Hematopoietic multipotent progenitor cell treated with erythropoietin and hydrocortisone succinate and interleukin-3 and kit ligand, for 6 days (in vitro differentiated cells): ENCODE measurements at regions not wholly inside any gene's neighbourhood (a gene's known extent, or its start where the extent isn't known, plus 50 kb on each side); places are given as distances from the start of the nearest gene placed in this dataset.
"Not testable (repeated sequence)": the region's sequence is repeated elsewhere in the genome, so short reads cannot be mapped to it uniquely, and the experiment has no call there.

Source experiments
- DNase-seq: peaks from one replicate; pipeline ENCODE4 v3.0.0-alpha.2; 2015

DNA sequence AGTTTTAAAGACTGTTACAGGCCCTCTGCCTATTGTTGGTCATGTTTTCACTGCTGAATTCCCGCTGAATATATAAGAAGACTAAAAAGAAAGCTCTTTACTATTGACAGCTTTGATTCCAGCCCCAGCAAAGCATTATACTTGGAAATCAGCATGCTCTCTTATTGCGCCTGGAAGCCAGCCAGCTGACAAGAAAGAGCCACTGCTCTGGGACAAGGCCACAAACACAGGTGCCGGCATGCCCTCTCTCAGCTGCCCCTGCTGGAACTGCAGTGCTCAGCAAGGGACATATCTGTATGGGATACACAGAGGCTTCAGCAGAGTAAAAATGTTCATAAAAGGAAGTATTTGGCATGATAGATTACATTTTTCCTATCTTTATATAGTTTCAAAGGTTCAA is 523.9 kb downstream of the ADRA2A start:
- no peak for DNase-seq

DNA sequence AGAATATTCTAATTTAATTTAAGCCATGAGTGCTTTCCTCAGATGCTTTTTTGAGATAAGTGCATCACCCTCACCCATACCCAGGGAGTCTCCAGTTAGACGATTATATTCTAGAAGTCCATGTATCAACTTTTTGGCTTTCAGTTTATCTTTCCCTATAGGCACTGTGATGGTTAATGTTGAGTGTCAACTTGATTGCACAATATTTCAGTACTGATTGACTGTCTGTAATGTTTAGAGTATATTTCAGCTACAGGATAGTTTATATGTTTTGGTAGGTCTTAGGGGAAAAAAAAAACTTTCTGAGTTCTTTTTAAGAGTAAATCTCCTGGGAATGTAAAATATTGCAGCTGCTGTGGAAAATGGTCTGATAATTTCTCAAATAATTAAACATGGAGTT is 535.4 kb downstream of the ADRA2A start:
- no peak for DNase-seq

DNA sequence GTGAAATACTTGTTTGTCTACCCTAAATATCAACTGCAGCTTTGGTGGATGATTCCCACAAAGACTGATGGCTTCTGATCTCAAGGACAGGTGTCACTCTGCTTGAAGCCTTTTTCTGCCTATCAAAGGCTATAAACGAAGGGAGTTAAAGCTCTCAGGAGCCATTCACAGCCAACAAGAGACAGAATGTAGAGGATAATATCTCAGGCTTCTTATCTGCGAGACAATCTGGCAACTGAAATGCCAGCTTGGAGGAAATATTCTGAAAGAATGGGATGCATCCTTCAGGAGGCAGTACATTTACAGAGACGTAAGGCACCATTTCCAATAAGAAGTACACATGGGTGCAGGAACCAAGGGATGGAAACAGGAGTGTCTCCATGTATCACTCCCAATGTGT is 549.4 kb downstream of the GPAM start:
- no peak for DNase-seq

DNA sequence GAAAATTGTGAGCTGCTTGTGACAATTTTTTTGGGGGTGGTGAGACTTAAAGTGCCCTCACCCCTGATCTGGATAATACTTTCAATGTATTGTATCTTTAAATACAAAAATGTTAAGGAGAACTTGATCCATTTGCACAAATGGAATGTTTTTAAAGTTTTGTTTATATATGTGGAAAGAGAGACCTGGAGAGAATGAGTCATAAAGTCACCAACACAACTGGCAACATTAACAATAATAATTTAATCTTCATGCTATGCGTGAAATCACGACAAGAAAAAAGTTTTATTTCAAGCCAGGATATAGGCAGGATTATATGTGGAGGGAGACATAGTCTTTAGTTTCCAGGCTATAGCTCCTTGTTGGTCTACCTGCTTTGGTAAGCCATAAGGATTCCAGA is 537.5 kb downstream of the GPAM start:
- no peak for DNase-seq

DNA sequence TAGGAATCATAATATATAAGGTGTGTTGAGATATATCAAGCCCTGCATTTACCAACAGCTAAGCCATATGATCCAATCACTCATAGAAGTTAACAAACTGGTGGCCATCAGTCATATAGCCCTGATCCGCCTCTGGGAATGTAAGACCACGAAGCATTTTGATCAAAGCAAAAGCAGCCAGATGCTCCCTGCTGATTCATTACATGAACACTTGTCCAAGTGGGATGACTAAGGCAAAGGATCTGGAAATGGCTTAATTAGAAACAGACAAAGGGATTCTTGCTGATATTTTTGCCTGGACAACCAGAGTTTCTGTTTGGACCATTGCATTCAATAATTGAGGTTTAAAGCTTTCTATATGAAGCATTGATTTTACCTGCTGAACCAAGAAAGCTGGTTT is 535.5 kb downstream of the GPAM start:
- DNase-seq: no peak

DNA sequence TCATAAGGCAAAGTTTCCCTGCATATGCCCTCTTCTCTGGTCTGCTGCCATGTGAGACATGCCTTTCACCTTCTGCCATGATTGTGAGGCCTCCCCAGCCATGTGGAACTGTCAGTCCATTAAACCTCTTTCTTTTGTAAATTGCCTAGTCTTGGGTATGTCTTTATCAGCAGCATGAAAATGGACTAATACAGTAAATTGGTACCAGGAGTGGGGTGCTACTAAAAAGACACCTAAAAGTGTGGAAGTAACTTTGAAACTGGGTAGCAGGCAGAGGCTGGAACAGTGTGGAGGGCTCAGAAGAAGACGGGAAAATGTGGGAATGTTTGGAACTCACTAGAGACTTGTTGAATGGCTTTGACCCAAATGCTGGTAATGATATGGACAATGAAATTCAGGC is 534.5 kb downstream of the GPAM start:
- not testable (repeated sequence) for DNase-seq

DNA sequence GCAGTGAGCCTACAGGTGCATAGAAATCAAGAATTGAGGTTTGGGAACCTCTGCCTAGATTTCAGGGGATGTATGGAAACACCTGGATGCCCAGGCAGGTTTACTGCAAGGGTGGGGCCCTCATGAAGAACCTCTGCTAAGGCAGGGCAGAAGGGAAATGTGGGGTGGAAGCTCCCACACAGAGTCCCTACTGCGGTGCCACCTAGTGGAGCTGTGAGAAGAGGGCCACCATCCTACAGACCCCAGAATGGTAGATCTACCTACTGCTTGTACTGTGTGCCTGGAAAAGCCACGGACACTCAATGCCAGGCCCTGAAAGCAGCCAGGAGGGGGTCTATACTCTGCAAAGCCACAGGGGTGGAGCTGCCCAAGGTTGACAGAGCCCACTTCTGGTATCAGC is 533.5 kb downstream of the GPAM start:
- DNase-seq: peak; percentile 3

DNA sequence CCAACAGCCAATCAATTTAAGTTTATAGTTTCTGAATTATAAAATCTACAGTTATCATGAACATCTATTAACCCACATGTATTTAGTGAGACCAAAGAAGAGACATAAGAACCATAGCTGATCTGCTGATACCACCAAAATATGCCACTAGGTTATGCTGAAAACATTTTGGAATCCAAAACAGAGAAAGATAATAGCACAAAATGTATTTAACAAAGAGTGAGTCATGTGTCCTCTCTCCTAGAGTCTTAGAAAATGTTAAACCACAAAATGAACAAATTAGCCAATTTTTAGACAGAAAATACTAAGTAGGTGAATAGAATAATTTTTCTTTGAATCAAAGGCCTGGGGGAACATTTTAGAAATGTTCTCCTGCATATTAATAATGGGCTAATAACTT is 527.5 kb downstream of the GPAM start:
- no peak for DNase-seq

DNA sequence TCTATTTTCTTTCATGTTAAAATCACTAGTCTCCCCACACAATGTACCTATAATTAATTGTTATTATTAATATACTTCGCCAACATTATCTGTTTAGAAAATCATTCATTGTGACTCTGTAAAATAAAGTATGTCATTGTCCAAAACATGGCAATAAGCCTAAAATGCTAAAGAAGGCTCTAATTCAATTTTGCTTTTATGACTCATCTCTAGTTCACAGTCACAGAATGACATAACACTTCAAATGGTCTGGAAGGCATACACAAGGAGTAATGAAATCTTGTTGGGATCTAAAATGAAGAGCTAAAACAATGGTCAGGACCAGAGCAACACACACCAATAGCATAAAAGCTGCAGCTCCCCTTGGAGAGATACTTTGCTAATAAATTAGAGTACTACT is 505.8 kb downstream of the GPAM start:
- no peak for DNase-seq

DNA sequence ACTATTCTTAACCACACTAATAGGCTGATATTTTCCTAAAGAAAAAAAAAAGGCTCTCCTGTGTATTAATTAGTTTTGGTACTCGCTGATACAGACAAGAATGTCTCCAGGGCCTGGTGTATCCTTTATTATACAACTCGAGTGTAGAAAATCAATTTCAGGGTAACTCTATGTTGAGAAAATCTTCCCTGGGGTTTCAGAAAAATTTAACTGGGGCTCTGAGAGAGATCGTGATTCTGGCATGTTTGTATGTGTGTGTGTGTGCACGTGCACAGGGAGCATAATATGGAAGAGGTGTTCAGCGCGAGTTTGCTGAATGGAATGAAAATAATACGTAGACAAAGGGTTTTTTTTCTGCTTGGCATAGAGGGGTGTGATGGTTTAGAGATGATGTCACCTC is 496.8 kb downstream of the GPAM start:
- DNase-seq: no peak

DNA sequence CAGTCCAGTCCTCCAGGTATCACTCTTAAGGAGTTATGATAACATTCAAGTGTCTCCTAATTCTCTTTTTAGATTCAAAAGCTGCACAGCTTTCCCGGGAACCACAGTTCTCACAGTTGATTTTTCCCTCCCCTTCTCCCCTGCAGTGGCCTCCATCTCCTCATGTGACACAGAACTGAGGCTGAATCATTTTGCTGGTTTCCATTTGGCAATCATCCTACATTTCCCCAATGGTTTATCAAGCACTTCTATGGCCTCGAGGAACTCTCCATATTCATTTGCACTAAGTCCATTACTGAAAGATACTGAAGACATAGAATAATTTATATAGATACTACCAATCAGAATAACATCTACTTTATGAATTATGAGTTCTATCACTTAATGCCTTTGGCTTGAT is 484.9 kb downstream of the GPAM start:
- DNase-seq: no peak

DNA sequence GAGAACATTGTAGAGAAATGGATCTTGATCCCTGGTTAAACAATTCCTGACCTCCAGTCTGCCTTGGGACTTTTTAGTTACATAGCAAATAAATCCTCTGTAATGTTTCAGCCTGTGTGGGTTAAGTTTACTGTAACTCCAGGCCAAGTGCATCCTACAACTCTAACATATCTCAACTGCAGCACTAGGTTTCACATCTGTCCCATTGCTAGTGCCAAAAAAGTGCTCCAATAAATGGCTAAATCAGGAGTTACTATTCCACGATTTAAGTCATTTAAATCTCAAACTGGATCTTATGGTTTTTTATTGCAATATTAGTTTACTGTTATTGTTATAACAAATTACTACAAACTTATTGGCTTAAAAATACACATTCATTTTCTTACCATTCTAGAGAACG is 479.6 kb downstream of the GPAM start:
- no peak for DNase-seq

DNA sequence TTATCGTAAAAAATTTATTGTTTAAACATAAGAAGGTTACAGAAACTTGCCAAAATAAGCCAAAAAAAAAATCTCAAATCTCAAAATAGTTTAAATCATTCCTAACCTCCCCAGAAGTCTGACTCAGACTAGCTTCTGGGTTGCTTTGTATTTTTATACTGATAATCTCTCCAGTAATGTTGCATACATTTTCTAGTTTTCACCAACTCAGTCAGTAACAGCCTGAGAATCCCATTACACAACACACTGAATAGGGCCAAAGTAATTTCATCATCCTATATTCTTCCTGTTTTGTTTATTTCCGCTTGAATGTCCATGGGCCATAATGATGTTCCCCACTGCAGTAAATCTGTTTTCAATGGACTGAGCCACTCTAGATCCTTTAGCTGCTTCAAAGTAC is 478.5 kb downstream of the GPAM start:
- DNase-seq: no peak

DNA sequence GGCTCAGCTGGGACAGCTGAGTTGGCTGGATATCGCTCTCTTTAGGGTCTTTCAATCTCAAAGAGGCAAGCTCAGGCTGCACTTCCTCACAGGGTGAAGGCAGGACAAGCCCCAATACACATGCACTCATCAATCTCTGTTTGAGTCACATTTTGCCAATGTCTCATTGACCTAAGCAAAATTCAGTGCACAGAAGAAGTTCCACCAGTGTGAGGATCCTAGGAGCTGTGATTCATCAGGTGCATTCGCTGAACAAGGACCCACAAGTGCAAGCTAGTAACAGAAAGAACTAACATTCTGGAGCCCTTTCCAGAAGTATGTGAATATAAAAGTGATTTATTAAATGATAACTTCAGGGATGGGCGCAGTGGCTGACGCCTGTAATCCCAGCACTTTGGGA is 477.2 kb downstream of the GPAM start:
- no peak for DNase-seq

DNA sequence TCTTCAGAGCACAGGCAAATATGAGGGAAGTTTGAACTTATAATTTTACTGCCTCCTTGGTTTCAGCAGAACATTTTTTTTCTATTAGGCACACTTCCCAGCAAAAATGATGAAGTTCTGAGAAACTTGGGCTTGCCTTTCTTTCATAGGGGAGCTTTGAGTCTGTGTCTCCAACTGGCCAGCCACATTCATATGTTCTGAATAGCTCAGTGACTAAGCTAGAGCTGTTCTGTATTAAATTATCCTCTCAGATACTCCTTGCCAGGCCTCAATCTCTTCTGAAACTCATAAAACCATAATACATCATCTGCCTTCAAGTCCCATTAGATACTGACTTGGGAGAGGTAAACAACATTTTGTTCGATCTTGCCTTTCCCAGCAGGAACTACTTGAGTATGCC is 476.5 kb downstream of the GPAM start:
- DNase-seq: no peak

DNA sequence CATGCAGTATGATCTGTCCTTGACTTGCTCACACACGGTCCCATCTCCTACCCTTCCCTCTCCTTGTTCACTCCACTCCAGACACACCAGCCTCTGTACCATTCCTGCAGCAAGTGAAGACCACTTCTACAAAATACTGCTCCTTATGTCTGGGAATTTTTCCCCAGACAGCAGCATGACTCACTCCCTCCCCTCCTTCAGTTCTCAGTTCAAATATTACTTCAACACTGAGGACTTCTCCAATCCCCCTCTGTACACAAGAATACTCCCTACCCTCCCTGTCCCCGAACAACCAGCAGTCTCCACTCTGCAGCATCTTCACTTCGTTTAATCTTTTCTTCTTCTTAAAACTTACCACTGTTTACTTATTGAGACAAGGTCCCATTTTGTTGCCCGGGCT is 474.0 kb downstream of the GPAM start:
- DNase-seq: no peak

DNA sequence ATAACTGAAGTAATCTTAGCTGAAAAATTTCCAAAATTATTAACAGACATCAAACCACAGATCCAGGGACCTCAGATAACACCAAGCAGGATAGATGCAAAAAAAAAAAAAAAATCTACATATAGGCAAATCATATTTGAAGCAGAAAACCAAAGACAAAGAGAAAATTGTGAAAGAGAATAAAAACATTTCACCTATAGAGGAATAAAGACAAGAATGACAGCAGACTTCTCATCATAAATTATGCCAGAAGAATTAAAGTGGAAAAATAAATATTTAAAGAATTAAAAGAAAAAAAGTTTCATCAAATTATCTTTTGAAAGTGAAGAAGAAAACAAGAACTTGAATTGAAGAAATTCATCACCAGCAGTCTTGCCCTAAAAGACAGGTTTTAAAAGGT is 467.5 kb downstream of the GPAM start:
- DNase-seq: peak; percentile 1

DNA sequence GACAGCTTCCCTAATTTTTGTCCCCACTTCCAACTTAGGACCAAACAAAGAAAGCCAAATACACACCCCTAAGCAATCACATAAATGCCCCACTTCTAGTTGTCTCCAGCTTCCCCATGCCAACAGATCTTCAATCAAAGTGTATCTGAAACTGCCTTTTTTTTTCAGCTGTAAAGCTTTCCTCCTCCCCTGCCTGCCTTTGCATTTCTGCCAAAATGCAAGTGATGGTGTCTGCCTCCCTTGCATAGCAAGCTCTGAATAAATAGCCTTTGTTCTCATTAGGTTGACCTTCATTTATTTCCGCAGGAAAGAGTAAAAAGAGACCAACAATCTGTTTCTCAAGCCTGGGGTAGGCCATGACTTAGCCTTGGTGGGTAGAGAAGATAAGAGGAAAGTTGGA is 459.4 kb downstream of the GPAM start:
- DNase-seq: no peak

DNA sequence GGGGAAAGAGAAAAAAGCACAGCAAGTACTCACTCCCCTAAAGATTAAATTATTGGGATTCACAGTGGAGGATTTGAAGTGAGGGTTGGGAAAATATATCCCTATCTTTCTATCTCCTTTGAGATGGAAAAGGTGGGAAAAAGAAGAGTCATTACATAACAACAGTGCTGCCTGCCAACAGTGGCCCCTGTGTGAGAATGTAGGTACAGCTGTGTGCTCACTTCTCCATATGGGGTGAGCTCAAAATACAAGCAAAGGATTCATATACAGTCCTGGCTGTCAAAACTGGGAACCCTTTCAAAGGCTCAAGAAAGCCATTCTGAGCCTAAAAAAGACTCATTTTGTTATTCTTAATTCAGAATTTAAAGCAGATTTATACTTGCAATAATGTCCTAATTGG is 458.5 kb downstream of the GPAM start:
- no peak for DNase-seq

DNA sequence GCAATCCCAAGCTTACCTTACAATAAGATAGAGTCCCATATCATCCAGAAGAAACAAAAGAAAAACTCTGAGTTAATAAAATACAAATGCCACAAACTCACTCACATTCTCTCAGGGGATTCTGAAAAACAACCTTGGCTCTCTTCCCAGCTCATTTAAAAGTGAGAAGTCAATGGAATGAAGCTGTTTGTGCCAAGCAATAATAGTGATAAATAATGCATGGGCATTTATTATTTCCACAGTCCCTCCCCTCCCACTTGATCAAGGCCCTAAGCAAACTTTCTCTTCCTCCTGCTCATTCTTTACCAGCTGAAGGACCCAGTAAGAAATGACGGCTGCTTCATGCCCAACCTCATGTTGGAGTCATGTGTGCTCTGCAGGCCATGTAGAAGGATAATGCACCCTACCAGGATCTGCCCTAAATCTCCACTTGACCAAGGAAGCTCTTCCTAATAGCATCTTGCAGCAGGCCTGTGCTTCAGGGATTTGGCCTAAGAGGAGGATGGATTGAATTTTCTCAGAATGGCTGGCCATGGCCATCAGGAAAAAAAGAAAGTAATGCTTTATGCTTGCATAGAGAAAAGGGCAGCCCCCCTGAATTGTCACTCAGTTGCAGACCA is 451.3 kb downstream of the GPAM start:
- no peak for DNase-seq

DNA sequence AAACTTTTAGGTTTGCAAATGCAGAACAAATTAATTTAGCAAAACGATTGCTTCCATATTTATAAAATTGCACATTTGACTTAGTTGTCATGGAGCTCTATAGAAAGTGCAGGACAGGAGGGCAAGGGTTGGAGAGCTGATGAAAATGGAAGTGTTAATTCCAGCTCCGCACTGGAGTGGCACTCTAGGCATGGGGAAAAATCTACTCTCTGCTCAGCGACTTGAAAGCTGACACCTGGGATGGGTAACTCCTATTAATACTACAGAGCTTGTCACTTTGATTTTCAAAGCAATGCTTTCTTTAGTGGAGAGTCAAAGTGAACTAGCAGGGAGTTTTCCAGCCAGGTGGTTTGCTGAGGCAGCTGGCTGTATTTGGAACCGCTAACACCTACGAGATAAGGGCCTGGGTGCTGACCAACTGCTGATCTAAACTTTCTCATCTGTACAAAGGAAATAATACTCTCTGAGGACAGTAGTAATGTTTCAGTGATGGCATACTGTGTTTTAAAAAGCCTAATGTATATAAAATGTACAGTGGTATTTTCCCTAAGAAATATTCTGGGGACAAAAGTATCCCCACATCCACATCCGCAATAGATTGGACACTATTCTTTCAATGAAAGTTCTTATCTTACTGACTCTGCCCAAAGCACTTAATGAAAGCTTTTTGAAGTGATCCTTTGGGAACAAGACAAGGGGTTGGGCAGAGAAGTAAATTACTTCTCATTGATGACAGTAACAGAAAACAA is 444.3 kb downstream of the GPAM start:
- no peak for DNase-seq

DNA sequence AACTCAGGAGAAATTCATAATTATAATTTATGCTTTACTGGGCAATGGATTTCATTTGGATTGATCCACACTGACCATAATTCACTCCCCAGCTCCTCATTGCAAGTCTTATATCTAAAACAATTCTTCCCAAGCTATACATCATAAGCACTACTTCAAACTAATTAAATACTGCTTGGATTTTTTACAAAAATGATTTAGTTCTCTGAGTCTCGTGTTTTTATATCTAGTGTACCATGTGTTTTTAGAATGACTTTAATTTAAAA is 443.8 kb downstream of the GPAM start:
- no peak for DNase-seq

DNA sequence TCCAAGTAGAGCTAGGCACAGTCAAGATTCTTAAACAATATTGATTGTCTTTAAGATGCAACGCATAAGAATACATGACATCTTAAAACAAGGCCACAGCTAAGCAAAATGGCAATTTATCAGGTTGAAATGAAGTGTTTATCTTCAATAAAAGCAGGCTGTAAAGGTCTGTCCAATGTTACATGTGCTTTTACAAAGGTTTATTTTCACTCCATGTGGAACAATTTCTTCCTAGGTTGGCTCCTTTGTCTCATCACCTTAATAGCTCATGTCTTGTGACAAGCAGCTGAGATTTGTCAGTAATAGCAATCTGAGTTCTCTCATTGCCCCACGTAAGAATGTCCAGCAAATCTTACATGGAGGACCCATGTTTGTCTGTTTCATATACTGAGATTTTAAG is 437.6 kb downstream of the GPAM start:
- DNase-seq: no peak

DNA sequence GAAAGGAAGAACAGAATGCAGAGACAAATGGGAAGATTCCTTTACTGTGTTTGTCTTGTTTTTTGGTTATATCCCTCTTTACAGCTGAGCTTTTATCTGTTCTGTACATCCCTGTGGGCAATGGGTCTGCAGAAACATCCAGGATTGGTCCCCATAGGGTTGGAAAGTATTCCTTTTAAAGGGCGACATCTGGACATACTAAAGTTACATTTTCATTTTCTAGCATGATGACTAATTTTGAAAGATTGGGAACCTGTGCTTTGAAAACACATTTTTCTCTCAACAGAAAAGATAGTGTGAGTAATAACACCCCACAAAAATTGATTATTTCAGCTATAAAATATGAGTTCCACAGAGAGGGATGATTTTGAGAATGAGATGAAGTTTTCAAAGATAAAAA is 435.8 kb downstream of the GPAM start:
- no peak for DNase-seq

DNA sequence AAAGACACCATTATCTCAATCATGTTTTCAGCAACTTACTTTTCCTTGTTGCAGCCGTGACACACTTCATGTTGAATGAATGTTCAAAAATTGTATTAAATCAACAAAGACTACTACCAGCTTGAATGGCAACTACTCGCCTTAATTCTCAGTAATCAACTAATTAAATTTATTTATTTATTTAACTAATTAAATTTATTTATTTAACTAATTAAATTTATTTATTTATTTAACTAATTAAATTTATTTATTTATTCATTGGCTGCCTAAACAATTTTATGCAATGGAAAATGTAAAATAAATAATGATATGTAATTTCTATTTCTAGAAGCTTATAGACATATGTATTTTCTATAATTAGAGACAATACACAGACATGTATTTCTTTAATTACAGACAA is 435.4 kb downstream of the GPAM start:
- no peak for DNase-seq
